ENCODE measurements at regions not wholly inside any gene's neighbourhood (a gene's known extent, or its start where the extent isn't known, plus 50 kb on each side); places are given as distances from the start of the nearest gene placed in this dataset.
"Not testable (repeated sequence)": the region's sequence is repeated elsewhere in the genome, so short reads cannot be mapped to it uniquely, and the experiment has no call there.

DNA sequence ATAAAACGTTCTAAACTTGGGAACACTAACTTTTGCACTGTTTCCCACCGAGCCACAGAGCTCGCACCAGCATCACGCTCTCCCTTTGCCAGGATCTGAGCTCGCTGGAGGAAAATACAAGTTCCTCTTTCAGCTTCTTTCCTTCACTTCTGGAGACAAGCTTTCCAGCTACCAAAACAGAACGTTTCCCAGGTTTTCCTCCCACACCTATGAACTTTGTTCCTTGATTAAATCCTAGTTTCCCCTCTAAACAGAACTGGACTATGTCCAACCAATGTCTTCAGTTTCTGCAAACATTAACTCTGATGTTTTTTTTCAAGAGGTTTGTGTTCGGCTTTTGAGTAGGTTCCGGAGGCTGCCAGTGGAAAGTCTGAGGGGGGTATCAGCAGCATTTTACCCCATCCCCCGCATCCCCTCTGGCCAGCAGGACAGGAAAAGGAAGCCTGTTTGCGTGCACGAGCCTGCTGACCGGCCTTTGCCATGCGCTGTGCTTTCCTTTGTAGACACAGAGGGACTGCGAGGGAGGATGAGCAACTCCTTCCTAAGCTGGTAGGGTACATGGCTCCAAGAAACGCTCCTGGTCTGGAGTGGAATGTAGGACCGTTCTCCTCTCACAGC lies 135.5 kb downstream of the LY86 start:
- no peak for DNase-seq (ENCODE audit: insufficient read length, low spot score)
- FAIRE-seq: no peak

DNA sequence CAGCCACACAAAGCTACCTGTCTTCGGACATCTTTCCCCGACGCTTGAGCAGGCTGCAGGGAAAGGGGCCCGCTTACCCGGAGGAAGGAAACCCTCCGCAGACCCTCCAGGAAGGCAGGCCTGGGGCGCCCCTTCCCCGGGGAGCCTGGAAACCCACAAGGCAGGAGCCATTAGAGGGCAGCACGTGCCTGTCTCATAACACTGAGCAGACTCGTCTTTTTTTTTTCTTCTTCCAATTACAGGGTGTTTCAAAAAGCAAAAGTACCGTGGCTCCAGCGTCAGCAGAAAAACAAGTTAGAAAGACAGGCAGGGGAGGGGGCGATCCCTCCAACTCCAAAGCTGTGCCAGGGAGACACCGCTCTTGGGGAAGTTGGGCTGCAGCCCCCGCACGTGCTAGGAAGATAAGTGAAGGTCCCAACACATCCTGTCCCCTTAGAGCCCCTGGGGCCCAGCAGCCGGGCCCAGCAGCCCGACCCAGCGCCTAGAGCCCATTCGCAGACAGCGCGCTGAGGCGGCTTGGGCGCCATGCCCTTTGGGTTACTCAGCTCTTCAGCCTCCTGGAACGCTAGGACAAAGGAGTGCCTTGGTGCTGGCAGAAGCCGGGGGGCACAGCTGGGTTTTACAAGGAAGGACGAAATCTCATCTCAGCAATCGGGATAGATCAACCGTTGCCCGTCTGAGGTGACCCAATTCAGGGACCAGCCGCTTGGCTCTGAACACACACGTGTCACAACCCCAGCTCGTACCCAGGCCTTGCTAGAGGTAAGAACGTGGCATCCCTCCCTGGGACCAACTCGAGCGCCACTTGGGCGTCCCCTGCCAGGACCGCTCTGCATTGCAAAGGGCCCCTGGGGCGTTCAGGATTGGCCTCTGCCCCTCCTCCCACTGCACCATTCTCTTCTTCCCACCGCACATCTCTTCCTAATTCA lies 136.3 kb downstream of the LY86 start:
- FAIRE-seq (peak; percentile 45), DNase-seq (ENCODE audit: insufficient read length, low spot score) (no peak)

DNA sequence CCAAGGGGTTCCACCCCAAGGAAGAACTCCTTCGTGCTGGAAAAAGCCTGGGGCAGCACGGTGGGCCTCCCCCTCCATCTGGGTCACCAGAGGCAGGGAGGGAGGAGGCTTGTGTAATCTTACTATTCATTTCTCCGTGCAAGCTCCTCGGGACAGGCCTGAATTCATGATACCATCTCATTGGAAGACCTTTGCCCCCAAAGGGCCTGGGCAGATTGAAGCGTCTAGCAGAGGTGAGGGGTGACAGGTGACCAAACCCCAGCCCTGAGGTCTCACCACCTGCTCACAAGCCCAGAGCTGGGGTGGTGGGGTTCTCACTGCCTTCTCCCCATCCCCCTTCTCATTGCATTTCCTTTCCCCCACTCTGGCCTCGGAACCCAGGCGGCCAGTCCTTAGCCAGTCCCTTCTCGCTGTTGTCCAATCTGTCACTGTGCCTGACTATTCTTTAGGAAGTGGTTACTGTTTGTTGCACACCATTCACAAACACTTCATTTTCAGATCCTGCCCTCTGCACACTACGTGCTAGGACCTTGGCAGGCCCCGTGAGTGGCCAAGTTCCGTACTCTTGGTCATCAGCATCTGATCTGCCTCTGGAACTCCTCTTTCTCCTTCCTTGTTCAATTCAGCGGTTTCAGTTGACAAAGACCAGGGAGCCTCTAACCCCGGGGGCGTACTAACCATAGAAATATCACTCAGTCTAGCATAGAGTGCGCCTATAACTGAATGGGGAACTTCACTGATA lies 137.1 kb downstream of the LY86 start:
- FAIRE-seq: no peak
- no peak for DNase-seq (ENCODE audit: insufficient read length, low spot score)

DNA sequence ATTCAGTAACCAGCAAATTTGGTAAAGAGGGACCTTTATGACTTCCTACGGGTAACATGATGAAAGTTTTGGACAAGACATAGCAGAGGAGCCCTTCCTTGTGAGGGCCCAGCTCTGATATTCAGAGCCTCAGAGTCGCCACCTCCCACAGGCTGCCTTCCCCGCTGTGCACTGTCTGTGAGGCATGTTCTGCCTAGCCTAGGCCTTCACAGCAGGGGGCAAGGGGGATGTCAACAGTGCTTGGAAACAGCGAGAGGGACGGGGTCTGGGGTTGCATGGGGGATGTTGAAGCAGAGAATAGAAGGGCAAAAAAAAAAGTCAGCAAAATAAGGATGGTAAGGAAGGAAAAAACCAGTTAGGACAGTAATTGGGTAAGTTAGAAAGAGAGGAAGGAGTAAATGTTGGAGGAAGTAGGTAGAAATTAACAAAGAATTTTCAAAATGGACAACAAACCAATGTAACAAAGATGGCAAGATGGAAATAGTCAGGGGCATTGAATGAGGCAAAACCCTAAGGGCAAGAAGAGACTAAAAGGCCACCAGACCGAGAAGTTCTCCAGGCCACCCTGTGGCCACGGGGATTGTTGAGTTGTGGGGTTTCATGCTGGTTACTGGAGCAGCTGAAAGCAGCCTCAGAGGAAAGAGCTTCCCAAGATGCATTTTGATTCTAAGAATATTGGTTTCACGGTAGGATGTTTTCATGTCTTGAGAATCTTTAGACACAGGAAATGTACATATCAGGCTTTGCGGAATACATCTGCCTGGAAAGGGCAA lies 139.8 kb downstream of the LY86 start:
- no peak for DNase-seq (ENCODE audit: insufficient read length, low spot score)
- FAIRE-seq: no peak

DNA sequence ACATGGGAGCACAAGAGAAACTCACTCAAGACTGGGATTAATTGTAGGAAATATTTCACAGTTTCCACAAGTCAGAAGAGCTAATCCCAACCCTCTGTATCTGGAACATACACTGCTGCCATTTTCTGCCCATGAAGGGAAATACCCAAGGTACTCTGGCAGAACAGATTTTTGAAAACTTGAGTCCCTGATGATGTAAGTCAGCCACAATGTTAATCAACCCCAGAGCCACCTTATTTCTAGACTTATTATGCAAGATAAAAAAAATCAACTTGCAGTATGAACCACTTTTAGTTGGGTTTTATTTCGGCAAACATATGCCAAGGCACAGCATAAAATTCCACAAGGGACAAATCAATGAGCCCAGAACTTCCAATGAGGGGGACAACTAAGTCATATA lies 141.5 kb downstream of the LY86 start:
- FAIRE-seq: no peak
- no peak for DNase-seq (ENCODE audit: insufficient read length, low spot score)

DNA sequence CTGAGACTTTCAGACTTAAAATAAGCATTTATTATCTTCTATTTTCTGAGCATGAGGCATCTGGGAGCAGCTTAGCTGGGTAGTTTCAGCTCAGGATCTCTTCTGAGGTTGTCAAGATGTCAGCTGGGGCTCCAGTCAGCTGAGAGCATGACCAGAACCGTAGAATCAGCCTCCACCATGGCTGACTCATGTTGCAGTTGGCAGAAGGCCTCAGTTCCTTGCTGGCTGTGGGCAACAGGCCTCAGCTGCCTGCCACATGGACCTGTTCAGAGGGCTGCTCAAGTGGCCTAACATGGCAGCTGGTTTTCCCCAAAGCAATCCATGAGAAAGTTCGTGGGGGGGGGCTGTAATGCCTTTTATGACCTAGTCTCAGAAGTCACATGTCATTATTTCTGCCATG lies 142.3 kb downstream of the LY86 start:
- FAIRE-seq (no peak), DNase-seq (ENCODE audit: insufficient read length, low spot score) (no peak)

DNA sequence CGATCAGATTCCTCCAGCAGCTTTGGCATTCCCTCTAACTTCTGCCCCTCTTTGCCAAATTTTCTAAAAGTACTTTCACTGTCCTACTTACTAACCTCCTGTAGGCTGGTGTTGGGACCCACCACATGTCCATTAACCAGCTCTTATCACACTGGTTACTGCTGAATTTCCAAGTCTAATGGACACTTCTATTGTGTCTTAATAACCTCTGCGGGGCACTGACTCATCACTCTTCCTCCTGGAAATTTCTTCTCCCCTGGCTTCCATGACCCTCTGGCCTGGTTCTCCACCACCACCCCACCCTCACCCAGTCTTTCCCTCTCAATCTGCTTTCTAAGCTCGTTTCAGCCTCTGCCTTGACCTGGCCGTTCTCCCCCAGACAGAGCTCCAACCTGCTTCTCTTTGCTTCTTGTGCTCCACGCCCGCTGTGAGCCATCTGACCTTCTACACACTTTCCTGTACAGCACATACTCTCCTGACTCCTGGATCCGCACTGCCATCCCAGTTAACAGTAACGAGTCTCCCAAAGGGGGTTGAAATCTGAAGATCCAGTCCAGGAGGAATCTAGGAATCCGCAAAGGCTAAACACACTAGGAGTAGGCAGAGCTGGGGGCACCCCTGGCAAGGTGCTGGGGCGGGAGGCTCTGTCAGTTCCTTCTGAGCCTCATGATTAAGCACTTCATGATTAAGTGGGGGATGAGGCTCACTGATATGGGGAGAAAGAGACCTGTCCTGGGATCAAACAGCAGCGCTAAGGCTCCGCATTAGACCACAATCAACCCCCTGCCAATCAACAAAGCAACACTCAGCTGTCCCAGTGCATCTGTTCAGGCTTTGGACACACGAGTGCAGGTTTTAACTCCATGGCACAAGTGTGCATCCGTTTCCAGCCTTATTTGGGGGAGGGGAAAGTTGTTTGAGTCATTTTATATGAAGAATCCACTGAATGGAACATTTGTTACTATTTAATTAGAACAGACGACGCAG lies 146.3 kb downstream of the LY86 start:
- FAIRE-seq (no peak), DNase-seq (ENCODE audit: insufficient read length, low spot score) (no peak)

DNA sequence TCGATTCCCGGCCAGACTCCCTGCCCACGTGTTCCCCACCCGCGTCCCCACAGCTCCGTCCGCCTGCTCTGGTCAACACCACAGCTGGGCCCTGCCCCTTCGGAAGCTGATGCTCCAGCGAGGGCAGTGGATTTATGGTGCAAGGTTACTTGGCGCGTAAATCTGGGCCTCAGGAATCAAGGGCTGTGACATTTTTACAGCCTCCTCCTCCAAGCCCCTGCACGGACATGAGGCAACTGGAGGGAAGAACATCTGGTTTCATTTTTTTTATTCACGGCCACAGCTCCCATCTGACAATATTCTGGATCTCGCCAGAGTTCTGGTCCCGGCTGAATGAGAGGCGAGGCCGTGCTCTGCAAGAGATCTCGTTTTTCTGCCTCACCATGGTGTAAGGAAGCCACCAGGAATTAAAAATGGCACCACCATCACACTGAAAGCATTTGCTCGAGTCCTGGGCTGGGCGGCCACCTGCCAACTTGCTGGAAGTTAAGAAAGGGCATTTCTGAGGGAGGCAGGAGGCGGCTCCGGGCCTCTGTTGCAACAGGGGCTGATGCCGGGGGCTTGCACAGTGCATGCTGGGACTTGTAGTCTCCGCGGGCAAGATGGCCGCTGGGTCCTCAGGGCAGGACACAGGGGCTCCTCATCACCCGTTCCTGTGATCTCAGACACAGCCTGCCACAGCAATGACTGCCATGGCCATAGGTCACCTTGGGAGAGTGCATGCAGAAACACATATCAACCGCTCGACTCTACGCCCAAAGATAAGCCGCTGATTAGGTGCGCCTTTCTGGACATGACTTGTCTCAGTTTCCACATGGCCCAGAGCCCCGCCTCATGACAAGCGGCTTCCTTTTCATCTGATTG lies 148.5 kb downstream of the LY86 start:
- FAIRE-seq (no peak), DNase-seq (ENCODE audit: insufficient read length, low spot score) (no peak)

DNA sequence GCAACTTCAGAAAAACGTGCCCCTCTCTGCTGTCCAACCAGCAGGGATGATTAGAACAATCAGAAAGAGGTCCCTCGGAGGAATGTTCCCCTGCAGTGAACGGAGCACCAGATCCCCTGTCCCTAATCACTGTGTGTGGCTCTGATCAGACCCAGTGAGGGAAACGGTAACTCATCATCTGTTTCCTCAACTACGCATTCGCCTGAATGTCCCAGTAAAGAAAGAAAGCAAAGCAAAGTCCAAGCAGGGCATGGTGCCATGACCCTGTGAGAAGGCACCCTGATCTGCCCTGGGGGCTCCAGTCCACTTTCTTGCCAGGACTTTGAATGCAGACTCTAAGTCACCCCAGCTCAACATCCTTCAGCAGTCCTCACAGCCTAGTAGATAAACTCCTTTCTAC lies 149.2 kb downstream of the LY86 start:
- FAIRE-seq: no peak

DNA sequence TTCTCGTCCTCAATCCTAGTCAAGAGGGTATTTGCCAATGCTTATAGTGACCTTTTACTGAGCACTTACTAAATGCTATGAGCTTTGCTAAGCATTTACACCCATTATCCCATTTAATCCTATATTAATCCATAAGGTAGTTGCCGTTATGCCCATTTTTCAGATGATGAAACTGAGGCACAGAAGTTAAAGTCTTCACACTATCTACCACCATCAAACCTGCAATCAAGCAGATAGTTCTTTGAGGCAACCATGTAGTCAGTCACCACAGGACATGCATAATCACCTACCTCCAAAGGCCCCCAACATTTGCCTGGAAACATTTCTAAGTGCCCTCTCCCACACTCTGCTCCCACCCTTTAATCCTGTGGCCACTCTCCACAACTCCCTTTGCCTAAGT lies 149.6 kb downstream of the LY86 start:
- no peak for FAIRE-seq
- no peak for DNase-seq (ENCODE audit: insufficient read length, low spot score)

More for the DNA sequence above, 149.2 kb downstream of the LY86 start:
- no peak for DNase-seq (ENCODE audit: insufficient read length, low spot score)

DNA sequence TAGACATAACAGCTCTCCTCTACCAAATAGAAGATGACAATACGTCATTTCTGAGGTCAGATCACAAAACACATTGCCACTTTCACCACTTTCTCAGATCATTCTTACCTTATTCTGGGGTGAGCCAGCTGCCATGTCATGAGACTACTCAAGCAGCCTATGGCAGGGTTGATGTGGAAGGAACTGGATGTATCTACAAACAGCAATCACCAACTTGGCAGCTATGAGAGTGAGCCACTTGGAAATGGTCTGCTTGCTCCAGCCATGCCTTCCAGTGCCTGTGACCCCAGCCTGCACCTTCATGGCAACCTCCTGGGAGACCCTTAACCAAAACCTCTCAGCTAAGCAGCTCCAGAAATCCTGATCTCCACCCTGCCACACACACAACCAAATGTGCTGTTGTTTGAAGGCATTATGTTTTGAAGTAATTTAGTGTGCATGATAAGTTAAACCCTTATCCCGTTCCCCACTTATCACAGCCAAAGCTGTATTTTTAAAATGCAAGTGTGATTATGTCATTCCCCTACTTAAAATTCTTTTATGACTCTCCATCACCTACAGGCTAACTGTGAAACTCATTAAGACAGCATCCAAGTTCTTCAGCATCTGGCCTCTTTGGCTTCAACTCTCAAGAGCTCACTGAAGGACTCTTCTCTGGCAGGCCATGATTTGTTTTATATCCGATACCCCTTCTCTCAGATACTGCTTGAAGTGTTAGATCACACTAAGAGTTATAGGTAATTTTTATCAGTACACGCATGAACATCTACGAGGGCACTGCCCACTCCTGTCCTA lies 150.6 kb downstream of the LY86 start:
- FAIRE-seq: no peak
- DNase-seq (ENCODE audit: insufficient read length, low spot score): no peak

DNA sequence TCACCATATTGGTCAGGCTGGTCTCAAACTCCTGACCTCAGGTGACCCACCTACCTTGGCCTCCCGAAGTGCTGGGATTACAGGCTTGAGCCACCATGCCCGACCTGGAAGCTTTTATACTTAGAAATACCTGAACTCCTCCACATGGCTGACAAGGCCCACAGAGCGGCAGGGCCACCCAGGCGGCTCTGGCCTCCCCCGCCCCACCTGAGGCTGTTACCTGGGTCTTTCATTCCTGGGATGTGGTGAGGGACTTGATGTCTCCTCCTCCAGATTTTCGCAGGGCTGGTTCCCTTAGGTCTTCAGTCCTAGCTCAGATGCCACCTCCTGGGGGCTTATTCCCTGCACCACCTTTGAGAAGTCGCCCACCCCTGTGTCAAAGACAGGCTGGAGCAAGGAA lies 152.1 kb downstream of the LY86 start:
- FAIRE-seq (no peak), DNase-seq (ENCODE audit: insufficient read length, low spot score) (no peak)

DNA sequence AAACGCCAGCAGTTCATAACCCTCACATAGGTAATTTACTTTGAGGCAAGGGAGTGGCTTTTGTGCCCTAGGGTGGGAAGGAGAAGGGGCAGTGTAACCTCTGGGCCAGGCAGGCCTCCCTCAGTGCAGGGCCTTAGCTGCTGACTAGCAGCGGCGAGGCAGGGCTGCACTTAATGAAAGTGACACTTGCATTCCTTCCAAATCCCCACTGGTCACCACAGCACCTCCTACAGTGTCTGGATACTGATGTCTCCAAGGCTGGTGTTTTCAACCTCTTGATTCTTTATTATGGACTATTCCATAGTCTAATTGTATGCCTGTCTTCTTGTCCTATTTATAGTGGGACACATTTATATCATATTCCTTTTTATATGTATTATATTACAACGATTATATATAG lies 152.7 kb downstream of the LY86 start:
- DNase-seq (ENCODE audit: insufficient read length, low spot score): no peak
- no peak for FAIRE-seq

DNA sequence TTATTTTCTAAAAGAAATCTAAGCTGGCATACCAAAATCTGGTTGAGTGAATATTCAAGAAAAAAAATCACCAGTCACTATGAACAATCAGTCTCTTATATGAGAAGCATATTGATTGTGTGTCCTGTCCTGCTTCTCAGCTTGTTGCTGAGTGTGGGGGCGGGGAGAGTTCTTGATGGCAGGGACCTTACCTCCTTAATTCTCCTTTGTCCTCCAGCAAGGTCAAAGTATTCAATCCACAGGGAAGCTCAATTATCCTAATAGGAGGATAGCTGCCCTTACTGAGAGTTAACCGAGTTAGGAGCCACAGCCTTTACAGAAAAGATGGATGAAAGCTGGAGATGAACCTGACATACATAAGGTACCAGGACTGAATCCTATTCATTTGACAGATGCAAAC lies 154.0 kb downstream of the LY86 start:
- no peak for FAIRE-seq

DNA sequence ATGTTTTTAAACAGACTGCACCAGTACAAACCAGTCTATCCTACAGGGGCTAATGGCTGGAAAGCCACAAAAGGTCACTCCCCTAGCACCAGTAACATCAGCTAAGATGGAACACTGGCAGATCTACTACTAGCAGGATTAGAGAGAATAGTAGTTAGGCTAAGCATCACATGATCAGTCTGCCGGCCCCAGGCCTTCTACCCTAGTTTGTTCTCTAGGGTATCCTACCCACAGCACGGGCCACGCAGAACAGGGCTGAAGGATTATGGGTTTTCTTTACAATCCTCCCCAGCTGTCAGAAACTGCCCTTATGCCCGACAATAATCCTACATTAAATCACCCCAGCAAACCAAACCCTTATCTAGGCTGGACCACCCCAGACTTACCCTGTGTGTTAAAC lies 156.0 kb downstream of the LY86 start:
- FAIRE-seq (no peak), DNase-seq (ENCODE audit: insufficient read length, low spot score) (no peak)

More for the DNA sequence above, 154.0 kb downstream of the LY86 start:
- DNase-seq (ENCODE audit: insufficient read length, low spot score): no peak

DNA sequence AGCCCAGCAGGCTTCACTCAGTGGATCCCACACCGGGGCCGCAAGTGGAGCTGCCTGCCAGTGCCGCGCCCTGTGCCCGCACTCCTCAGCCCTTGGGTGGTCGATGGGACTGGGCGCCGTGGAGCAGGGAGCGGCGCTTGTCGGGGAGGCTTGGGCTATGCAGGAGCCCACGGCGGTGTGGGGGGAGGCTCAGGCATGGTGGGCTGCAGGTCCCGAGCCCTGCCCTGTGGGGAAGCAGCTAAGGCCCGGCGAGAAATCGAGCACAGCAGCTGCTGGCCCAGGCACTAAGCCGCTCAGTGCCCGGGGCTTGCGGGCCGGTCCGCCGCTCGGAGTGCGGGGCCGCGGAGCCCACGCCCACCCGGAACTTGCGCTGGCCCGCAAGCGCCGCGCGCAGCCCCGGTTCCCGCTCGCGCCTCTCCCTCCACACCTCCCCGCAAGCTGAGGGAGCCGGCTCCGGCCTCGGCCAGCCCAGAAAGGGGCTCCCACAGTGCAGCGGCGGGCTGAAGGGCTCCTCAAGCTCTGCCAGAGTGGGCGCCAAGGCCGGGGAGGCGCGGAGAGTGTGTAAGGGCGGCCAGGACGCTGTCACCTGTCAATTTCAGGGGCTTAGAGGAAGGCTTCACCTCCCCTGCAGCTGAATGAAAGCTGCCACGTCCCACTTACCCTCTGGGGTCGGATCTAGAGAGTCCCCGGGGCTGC lies 157.3 kb downstream of the LY86 start:
- not testable (repeated sequence) for DNase-seq (ENCODE audit: insufficient read length, low spot score); FAIRE-seq

DNA sequence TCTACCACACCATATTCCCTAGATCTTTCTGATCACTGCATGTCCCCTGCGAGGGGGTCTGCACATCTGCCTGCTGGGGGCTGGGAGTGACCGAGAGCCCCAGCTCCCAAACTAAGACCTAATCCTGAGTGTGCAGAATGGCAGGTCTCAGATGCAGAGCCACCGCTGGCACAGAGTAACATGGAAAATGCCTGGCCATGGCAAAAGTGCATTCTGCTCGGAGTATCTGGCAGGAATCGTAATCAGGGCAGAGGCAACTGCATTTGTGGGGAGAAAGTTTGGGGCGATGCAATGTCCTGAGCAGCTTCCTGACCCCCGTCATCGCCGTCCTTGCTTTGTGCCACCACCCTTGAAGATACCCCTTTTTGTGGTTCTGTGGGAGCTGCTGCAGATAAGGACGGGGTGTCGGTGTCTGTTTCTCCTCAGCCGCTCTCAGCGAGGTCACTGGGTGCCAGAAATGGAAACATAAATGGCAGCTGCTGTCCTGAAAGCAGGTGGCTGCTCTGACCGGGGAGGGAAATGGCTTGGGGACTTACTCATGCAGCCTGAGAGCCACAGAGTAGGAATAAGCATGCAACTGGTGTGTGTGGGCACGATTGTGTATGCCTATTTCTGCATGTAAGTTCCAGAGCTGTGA lies 157.9 kb downstream of the LY86 start:
- DNase-seq (ENCODE audit: insufficient read length, low spot score): no peak
- FAIRE-seq: no peak

Measured in GM19239 (cell line).